Colonic mucosa (tissue), 4 donors: ENCODE measurements at regions not wholly inside any gene's neighbourhood (a gene's known extent, or its start where the extent isn't known, plus 50 kb on each side); places are given as distances from the start of the nearest gene placed in this dataset.
"Not testable (repeated sequence)": the region's sequence is repeated elsewhere in the genome, so short reads cannot be mapped to it uniquely, and the experiment has no call there.

ENCODE experiments used
- DNase-seq: peaks from one replicate; pipeline ENCODE4 v3.0.0-alpha.2; 2020
- H3K27ac ChIP-seq: fragments of 200-600 bp; one replicate; pipeline ENCODE4 v1.8.0; 2021
- H3K27me3 ChIP-seq: fragments of 200-600 bp; one replicate; pipeline ENCODE4 v1.8.0; 2021
- H3K36me3 ChIP-seq: fragments of 200-600 bp; one replicate; pipeline ENCODE4 v1.8.0; 2021
- H3K4me1 ChIP-seq: fragments of 200-600 bp; one replicate; pipeline ENCODE4 v1.8.0; 2021; ENCODE audit warnings: mild to moderate bottlenecking
- H3K4me3 ChIP-seq: fragments of 200-600 bp; one replicate; pipeline ENCODE4 v1.8.0; 2021
- H3K9ac ChIP-seq, 2 donors: one replicate each; pipeline ENCODE4 v1.7.0; 2013; ENCODE audit warnings: control low read depth in 2 of 2, low read depth in 2 of 2, low read length in 2 of 2
- H3K9me3 ChIP-seq: fragments of 200-600 bp; one replicate; pipeline ENCODE4 v1.8.0; 2021
- intact Hi-C: fragments of 100-400 bp; cut with DNase I; formaldehyde crosslinking; loops from one replicate; pipeline ENCODE4 v1.14.1; 2022
- TF ChIP-seq, protein P1 (sequence below): fragments of 200-600 bp; IDR thresholded peaks from one replicate; pipeline ENCODE4 v1.8.0; 2022; ENCODE audit warnings: antibody characterized with exemption, mild to moderate bottlenecking
- donor health status: healthy.
- donor health status: DM: no; HTN: no; CAD: no.
- donor health status: DM: no; HTN: no; CAD: no.

DNA sequence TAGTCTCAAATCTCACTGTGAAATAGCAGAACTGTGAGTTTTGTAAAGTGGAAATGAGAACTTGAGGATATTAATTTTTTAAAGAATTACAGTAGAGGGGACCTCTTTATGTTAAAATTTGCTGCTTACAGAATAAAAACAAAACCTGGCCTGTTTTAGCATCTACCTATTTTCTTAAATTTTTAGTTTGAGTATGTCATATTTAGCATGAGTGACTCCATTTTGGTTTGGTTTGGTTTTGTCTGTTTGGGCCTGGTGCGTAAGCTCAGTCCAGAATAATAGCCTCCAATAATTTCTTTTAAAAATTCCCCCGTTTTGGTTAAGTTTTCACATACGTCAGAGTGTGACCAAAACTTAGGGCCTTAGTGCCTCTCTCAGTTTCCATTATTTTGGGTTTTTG is 152.0 kb upstream of the ZNF92 start:
- Histone ChIP-seq H3K27me3 (no peaks in the 10 kb centered on the region), H3K9me3 (no peaks in the 10 kb centered on the region), H3K9ac (no peak overlapping the region), H3K4me1 (no peaks in the 10 kb centered on the region), H3K36me3 (no peaks in the 10 kb centered on the region), H3K4me3 (no peak overlapping the region), H3K27ac (no peak overlapping the region)
- no peak for DNase-seq
- TF ChIP-seq, protein P1, sequence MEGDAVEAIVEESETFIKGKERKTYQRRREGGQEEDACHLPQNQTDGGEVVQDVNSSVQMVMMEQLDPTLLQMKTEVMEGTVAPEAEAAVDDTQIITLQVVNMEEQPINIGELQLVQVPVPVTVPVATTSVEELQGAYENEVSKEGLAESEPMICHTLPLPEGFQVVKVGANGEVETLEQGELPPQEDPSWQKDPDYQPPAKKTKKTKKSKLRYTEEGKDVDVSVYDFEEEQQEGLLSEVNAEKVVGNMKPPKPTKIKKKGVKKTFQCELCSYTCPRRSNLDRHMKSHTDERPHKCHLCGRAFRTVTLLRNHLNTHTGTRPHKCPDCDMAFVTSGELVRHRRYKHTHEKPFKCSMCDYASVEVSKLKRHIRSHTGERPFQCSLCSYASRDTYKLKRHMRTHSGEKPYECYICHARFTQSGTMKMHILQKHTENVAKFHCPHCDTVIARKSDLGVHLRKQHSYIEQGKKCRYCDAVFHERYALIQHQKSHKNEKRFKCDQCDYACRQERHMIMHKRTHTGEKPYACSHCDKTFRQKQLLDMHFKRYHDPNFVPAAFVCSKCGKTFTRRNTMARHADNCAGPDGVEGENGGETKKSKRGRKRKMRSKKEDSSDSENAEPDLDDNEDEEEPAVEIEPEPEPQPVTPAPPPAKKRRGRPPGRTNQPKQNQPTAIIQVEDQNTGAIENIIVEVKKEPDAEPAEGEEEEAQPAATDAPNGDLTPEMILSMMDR: no peak
- intact Hi-C loops: no loop called here

GRCh38 chr7:65219623-65220022 is 154.0 kb upstream of the ZNF92 start:
- TF ChIP-seq, protein P1: no peak
- Histone ChIP-seq H3K9ac (no peak overlapping the region), H3K27me3 (no peaks in the 10 kb centered on the region), H3K36me3 (no peaks in the 10 kb centered on the region), H3K4me1 (no peaks in the 10 kb centered on the region), H3K27ac (no peak overlapping the region), H3K9me3 (no peaks in the 10 kb centered on the region), H3K4me3 (no peak overlapping the region)
- DNase-seq: no peak
- intact Hi-C loops: loop anchor here (5.0 kb wide), 1 partner anchor 88 kb away; no protein-coding TSS in a partner anchor

DNA sequence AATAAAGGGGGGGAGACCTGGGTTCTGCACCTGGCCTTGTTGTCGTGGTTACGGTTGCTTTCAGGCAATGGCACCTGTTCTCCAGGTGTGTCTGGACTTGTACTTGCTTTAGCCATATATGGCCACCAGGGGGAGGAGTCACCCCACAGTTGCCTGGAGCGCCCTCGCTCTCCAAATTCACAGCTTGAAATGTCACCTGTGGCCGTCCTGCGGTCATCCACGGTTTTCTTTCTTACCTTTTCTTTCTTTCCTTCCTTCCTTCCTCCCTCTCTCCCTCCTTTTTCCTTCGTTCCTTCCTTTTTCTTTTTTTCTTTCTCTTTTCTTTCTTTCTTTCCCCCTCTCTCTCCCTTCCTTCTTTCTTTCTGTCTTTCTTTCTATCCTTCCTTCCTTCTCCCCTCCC is 157.2 kb upstream of the ZNF92 start:
- H3K9me3 ChIP-seq: no peaks in the 10 kb centered on the region
- no peak overlapping the region for H3K9ac ChIP-seq
- H3K4me1 ChIP-seq: no peaks in the 10 kb centered on the region
- H3K27ac ChIP-seq: no peak overlapping the region
- no peaks in the 10 kb centered on the region for H3K36me3 ChIP-seq
- TF ChIP-seq, protein P1: peak; percentile 50
- peak; percentile 70 for DNase-seq
- intact Hi-C loops: loop anchor here (5.0 kb wide), 1 partner anchor 91 kb away; no protein-coding TSS in a partner anchor
- H3K27me3 ChIP-seq: no peaks in the 10 kb centered on the region
- H3K4me3 ChIP-seq: no peak overlapping the region

GRCh38 chr7:65213260-65213659 is 160.4 kb upstream of the ZNF92 start:
- intact Hi-C loops, H3K27ac ChIP-seq, H3K4me3 ChIP-seq, H3K9me3 ChIP-seq, H3K9ac ChIP-seq, DNase-seq, H3K36me3 ChIP-seq, H3K27me3 ChIP-seq, H3K4me1 ChIP-seq: not testable (repeated sequence)

- DNase-seq, intact Hi-C loops, H3K4me3 ChIP-seq, H3K27me3 ChIP-seq, H3K9me3 ChIP-seq, H3K27ac ChIP-seq, H3K4me1 ChIP-seq, H3K36me3 ChIP-seq, H3K9ac ChIP-seq: not testable (repeated sequence)
Observed at GRCh38 chr7:65199221-65199620, 174.4 kb upstream of the ZNF92 start.

GRCh38 chr7:65193334-65194058 is 180.2 kb upstream of the ZNF92 start:
- DNase-seq, H3K27me3 ChIP-seq, H3K27ac ChIP-seq, H3K4me1 ChIP-seq, H3K4me3 ChIP-seq, H3K9me3 ChIP-seq, intact Hi-C loops, H3K36me3 ChIP-seq, H3K9ac ChIP-seq: not testable (repeated sequence)

GRCh38 chr7:65177041-65177440 is 170.6 kb upstream of the ERV3-1 start:
- intact Hi-C loops: not testable (repeated sequence)

GRCh38 chr7:65150105-65150504 is 143.6 kb upstream of the ERV3-1 start:
- H3K27me3 ChIP-seq: not testable (repeated sequence)

More at GRCh38 chr7:65177041-65177440, 170.6 kb upstream of the ERV3-1 start:
- not testable (repeated sequence) for H3K36me3 ChIP-seq, H3K4me3 ChIP-seq, H3K27ac ChIP-seq, H3K9ac ChIP-seq, H3K27me3 ChIP-seq, H3K4me1 ChIP-seq, H3K9me3 ChIP-seq, DNase-seq

GRCh38 chr7:65146118-65146914 is 139.8 kb upstream of the ERV3-1 start:
- H3K9ac ChIP-seq, H3K36me3 ChIP-seq, H3K27ac ChIP-seq, H3K9me3 ChIP-seq, H3K27me3 ChIP-seq, H3K4me3 ChIP-seq, intact Hi-C loops, DNase-seq, H3K4me1 ChIP-seq: not testable (repeated sequence)

More at GRCh38 chr7:65150105-65150504, 143.6 kb upstream of the ERV3-1 start:
- H3K4me3 ChIP-seq, DNase-seq, H3K27ac ChIP-seq, intact Hi-C loops, H3K9me3 ChIP-seq, H3K4me1 ChIP-seq, H3K36me3 ChIP-seq, H3K9ac ChIP-seq: not testable (repeated sequence)

GRCh38 chr7:65145710-65146109 is 139.2 kb upstream of the ERV3-1 start:
- DNase-seq, H3K4me1 ChIP-seq, H3K9me3 ChIP-seq, H3K9ac ChIP-seq, H3K4me3 ChIP-seq, intact Hi-C loops, H3K36me3 ChIP-seq, H3K27me3 ChIP-seq, H3K27ac ChIP-seq: not testable (repeated sequence)
